GM12878 (cell line): ENCODE measurements at regions not wholly inside any gene's neighbourhood (a gene's known extent, or its start where the extent isn't known, plus 50 kb on each side); places are given as distances from the start of the nearest gene placed in this dataset.

Experiments
- CHD2 ChIP-seq: IDR thresholded peaks from 2 replicates; pipeline ENCODE4 v1.6.1; 2011; ENCODE audit warnings: low read depth, low read length, improper control_type of control experiment, borderline replicate concordance
- CTCF ChIP-seq, 3 experiments: IDR thresholded peaks in 2 of 3; conservative IDR thresholded peaks in 1 of 3; 2 replicates each; pipeline ENCODE4 v1.5.1; 2011; ENCODE audit warnings: low read depth in 3 of 3, low read length in 3 of 3, mild to moderate bottlenecking in 3 of 3, control low read depth in 2 of 3, moderate library complexity in 2 of 3, inconsistent platforms in 1 of 3, mixed read lengths in 1 of 3; ENCODE audit not compliant: control insufficient read depth in 2 of 3, insufficient read depth in 1 of 3; ENCODE audit errors: extremely low read depth in 1 of 3
- GATAD2B ChIP-seq: fragments of 450-650 bp; conservative IDR thresholded peaks from 2 replicates; pipeline ENCODE4 v1.6.1; 2017; ENCODE audit warnings: low read depth, mild to moderate bottlenecking, moderate library complexity
- IKZF2 ChIP-seq, 2 experiments: fragments of 450-650 bp; IDR thresholded peaks; 2 replicates each; pipeline ENCODE4 v1.6.1; 2017; ENCODE audit warnings: mild to moderate bottlenecking in 2 of 2, moderate library complexity in 2 of 2
- LARP7 ChIP-seq: fragments of 450-650 bp; IDR thresholded peaks from 2 replicates; pipeline ENCODE4 v1.6.1; 2017; ENCODE audit warnings: mild to moderate bottlenecking
- POLR2A ChIP-seq: IDR thresholded peaks from 2 replicates; pipeline ENCODE4 v1.6.1; 2011; ENCODE audit warnings: low read depth, mild to moderate bottlenecking, low read length
- RAD21 ChIP-seq: IDR thresholded peaks from 2 replicates; pipeline ENCODE4 v1.6.1; 2011; ENCODE audit warnings: mild to moderate bottlenecking, low read depth, low read length, moderate library complexity; ENCODE audit not compliant: insufficient read depth
- REST ChIP-seq: IDR thresholded peaks from 2 replicates; pipeline ENCODE4 v1.6.1; 2012; ENCODE audit warnings: mild to moderate bottlenecking, low read depth, low read length
- RFX5 ChIP-seq: IDR thresholded peaks from 2 replicates; pipeline ENCODE4 v1.6.1; 2011; ENCODE audit warnings: low read depth, low read length, improper control_type of control experiment
- SPI1 ChIP-seq: IDR thresholded peaks from 2 replicates; pipeline ENCODE4 v1.6.1; 2011; ENCODE audit warnings: low read depth, mild to moderate bottlenecking, low read length, moderate library complexity, borderline replicate concordance; ENCODE audit not compliant: insufficient read depth
- USF2 ChIP-seq: IDR thresholded peaks from 2 replicates; pipeline ENCODE4 v1.6.1; 2011; ENCODE audit warnings: low read depth, low read length, improper control_type of control experiment, borderline replicate concordance
- ZNF274 ChIP-seq: IDR thresholded peaks from one replicate; pipeline ENCODE4 v1.8.0; 2011; ENCODE audit not compliant: insufficient read length, insufficient read depth

- TF ChIP-seq GATAD2B, result no peak
- TF ChIP-seq CHD2, result no peak
- TF ChIP-seq ZNF274, result no peak
- no peak for TF ChIP-seq CTCF (IDR thresholded peaks at IDR 0.05 in 2 of 3, conservative IDR thresholded peaks at IDR 0.05 in 1 of 3; ENCODE audit: control insufficient read depth in 2 of 3, extremely low read depth in 1 of 3, insufficient read depth in 1 of 3, low read depth in 3 of 3, low read length in 3 of 3)
- no peak for TF ChIP-seq POLR2A
- no peak for TF ChIP-seq RFX5
- TF ChIP-seq SPI1, result no peak
- no peak for TF ChIP-seq REST
- TF ChIP-seq RAD21, result no peak
- TF ChIP-seq LARP7, result no peak
- TF ChIP-seq USF2, result no peak
- TF ChIP-seq IKZF2 (IDR thresholded peaks at IDR 0.05), result no peak
These were observed 607.6 kb upstream of the ADGRL4 start for GRCh38 chr1:79614106-79614505.
